OCI-LY7 (cell line): ENCODE measurements at regions not wholly inside any gene's neighbourhood (a gene's known extent, or its start where the extent isn't known, plus 50 kb on each side); places are given as distances from the start of the nearest gene placed in this dataset.

Experiments used
- CTCF ChIP-seq: fragments of 200-600 bp; sonication (generic); conservative IDR thresholded peaks from 2 replicates; pipeline ENCODE4 v1.5.1; 2014; ENCODE audit warnings: mild to moderate bottlenecking, antibody characterized with exemption, low read length, moderate library complexity, mixed read lengths
- EZH2phosphoT487 ChIP-seq: fragments of 200-600 bp; sonication (generic); IDR thresholded peaks from 2 replicates; pipeline ENCODE4 v1.6.1; 2018; ENCODE audit warnings: low read depth, borderline replicate concordance, mild to moderate bottlenecking, mixed run types, antibody characterized with exemption, low read length, moderate library complexity, mixed read lengths

- TF ChIP-seq CTCF = no peak
- TF ChIP-seq EZH2phosphoT487 = no peak
Observed at GRCh38 chr5:162299793-162300192, 232.2 kb downstream of the GABRG2 start.
